GM19452 (cell line): ENCODE measurements at regions not wholly inside any gene's neighbourhood (a gene's known extent, or its start where the extent isn't known, plus 50 kb on each side); places are given as distances from the start of the nearest gene placed in this dataset.
A peak's percentile ranks its signal among the peaks of the same experiment; 100 is the strongest.

ENCODE experiments used
- ATAC-seq: cut with Tn5 transposase; IDR thresholded peaks from one replicate; pipeline ENCODE4 v1.9.1; 2021; ENCODE audit not compliant: unreplicated experiment

DNA sequence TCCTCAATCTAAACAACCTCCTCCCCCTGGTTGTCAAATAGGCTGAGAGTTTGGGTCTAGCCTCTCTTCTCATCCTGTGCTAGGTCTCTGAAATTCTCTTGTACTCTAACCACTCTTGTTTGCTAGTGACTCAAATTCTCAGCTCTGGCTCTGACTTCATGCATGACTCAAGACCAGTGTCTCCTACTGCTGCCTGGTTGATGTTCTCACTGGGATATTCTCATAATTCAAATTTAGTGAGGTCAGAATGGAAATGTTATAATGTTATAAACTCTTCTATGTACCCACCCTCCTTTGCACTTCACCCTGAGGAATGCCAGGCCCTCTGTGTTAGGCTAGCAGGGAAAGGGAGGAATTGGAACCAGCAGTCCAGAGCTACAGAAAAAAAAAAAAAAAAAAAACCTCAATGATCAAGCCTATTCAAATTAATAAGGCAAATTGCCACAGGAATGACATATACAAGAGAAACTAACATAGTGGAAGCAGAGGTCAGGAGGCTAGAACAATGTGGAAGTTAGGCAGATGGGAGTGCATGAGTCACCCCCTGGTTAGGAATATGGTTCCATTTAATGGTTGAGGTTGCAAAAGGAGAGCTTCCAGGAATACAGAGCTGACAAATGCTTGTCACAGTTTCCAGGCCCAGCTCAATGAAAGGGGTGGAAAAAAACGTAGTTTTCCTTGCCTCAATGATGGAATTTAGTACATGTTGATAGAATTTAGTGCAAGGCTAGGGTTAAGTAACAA lies 459.5 kb downstream of the RMST start:
- no peak for ATAC-seq

DNA sequence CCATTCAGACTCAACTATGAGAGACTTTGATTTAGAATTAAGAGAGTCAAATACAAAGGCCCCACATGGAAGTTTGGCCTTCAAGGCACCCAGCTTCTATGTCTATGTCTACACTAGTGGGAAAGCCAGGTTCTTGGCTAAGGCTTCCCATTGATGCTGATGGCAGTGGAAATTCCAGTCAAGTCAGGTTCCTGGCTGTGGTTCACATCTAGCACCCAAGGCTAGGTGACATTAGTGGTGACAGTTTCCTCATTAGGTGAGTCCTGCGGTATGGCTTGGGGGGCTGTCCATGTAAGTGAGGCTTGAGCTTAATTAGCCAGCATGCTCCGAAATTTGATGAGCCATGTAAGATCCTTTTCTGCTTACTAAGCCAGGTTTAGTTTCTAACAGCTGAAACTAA lies 460.9 kb downstream of the RMST start:
- no peak for ATAC-seq

DNA sequence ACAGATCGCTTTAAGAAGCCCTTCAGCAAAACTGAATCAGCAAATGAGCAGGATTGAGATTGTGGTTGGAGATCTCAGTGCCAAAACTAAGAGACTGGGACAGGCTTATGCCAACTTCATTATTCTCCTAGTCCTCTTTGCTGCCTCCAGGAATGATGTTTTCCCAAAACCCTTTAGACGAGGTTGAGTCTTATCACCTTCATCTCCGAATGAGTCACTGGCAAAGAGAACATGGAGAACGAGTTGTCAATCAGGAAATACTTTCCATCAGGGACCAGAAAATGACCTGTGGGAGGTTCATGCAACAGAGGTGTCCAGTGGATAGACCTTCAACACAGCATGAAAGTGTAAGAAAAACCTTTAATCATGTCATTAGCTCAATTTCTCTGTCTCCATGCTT lies 461.5 kb downstream of the RMST start:
- ATAC-seq, result no peak

DNA sequence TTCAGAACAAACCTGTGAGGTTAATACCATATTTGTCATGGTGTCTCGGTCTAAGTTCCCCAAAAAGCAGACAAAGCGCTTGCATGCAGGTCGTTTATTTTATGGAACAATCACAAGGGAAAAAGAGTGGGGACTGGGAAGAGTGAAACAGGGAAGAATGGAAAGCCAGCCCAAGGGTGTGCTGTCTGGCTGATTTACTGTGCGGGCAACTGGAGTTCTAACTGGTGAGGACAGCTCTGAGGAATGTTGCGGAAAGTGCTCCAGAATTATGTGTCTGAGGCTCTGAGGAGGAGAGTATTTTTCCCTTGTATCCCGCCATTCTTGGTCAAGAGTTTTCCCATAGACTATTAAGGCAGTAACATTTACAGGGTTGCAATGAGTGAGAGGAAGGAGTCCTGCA lies 465.4 kb downstream of the RMST start:
- no peak for ATAC-seq

DNA sequence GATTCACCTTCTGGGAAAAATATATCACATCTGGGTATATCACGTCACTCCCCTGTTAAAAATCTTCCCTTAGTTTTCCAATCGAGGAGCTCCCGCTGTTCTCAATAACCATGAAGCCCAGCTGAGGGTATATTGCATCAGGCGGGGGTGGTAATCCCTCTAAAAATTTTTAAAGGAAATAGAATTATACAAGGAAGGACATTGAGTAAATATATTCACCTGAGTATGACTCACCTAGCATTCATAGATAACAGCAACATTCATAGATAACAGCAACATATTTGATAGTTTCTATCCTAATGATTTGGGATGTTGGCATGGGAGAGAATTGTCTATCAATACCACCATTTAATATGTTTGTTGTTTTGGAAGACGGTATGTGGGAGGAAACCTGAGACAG lies 473.6 kb downstream of the RMST start:
- ATAC-seq, result no peak

DNA sequence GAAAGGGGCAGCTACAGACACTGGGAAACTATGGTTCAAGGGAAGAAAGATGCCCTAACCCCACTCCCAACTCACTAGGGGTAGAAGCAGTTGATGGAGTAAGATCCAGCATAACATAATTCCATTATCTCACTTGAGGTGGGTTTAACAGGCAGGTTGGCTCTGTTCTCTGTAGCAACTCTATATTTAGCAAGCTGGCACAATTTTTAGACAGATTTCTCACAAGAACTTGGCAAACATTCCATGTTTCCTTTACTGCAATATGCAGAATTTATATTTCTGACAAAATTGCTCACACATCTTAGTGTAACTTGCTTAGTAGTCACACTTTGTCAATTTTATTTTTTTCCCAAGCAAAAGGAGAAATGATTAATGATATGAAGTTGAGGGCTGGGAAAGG lies 475.4 kb downstream of the RMST start:
- ATAC-seq, result no peak

DNA sequence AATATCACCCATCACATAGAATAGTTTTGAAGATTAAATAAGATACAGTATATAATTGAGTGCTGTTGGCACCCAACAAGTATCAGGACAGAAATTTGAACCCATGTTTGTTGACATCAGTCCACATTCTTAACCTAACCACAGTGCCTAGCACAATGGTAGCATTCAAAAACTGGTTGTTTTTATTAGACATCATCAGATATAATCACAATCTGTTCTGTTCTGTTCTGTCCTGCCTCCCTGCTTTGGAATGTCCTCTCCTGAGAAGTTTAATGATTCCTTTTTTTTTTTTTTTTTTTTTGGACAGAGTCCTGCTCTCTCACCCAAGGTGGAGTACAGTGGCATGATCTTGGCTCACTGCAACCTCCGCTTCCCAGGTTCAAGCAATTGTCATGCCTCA lies 476.6 kb downstream of the RMST start:
- ATAC-seq, result no peak

DNA sequence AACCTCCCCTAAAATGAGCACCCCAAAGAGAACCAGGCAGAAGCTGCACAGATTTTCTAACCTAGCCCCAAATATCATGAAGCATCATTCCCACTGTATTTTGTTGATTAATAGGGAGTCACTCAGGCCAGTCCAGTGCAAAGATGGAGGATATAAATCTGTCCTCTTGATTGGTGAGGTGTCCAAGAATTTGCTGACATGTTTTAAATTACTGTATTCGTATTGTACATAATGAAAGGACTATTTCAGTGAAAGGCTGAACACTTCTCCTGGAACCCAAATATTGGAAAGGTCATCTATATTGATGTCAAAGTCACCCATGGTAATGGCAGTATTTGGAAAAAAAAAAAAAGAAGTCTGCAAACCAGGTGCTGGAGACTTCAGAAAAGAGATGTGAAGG lies 477.5 kb downstream of the RMST start:
- no peak for ATAC-seq

DNA sequence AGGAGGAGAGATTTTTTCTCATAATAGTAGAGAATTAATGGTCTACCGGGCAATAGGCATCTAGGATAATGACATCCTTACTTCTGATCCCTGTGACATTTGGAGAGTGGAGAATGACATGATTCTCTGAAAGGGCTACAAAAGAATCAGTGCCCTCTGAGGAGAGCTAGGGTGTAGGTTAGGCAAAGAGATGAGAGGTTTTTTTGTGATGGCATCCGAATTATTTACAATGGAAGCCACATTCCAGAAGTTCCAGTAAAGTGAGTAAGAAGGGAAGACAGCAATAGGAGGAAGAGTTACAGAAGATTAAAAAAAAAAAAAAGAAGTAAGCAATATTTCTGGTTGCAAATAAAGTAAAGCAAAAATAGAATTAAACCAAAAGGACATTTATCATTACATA lies 478.0 kb downstream of the RMST start:
- no peak for ATAC-seq

DNA sequence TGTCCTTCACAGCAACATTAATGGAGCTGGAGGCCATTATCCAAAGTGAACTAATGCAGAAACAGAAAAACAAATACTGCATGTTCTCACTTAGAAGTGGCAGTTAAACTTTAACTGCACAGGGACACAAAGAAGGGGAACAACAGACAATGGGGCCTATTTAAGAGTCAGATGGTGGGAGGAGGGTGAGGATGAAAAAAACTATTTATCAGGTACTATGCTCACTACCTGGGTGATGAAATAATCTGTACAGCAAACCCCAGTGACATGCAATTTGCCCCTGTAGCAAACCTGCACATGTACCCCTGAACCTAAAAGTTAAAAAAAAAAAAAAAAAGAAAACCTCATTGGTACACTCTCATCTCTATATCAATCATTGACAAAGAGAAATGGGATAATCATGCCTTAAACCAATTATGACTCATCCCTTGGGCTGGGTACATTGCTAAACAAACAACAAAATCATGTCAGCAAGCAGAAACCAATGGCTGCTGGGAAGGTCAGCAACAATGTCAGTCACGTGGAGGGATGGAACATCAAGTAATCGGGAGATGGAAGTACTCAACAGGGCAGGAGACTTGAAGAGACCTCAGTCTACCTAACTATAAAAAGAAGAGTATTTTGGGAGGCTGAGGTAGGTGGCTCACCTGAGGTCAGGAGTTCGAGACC lies 479.2 kb downstream of the RMST start:
- no peak for ATAC-seq

DNA sequence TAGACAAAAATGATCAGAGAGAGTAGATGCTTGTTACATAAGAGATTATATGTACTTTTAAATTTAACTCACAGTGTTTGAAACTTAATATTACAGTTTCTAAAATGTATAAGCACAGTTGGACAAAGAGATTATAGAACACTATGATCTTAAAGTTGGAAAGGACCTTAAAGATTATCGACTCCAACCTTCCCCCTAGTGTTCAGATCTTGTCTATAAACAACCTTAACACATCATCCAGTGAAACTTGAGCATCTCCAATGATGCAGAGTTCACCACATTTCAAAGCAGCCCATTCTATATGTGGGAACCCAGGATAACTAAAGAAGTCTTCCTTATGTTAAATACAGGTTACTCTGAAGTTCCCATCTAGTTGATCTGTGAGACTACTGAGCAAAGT lies 480.8 kb downstream of the RMST start:
- no peak for ATAC-seq

DNA sequence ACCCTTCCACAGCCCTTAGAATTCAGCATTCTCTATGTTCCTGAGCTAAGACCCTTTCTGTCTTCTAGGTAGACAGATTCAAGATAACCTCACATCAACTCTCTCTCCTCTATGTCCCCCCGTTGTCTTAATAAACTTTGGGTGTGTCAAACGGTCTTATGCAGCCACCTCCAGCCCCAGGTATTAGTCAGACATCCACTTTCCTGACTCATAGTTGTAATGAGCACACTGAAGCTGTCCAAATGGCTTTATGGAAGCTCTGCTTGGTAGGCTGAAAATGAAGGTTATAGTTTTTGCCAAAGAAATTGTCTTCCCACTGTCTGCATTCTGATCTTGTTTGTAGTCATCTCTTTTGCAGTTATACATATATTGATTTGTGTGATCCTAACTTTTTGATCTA lies 482.0 kb downstream of the RMST start:
- no peak for ATAC-seq

DNA sequence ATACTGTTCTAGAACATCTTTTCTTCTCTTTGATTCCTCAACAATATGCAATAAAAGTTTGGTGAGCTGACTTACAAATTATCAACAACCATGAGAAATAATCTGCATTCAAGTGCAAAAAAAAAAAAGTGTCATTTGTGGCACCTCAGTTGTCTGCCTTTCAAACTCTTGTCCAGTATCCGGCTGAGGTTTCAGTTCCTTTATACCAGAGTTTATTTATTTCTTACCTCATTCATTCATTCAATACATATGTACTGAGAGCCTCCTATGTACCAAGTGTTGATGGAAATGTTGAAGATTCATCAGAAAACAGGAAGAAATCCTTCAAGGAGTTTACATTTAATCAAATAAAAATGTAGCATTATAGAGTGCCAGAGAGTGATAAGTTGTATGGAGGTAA lies 484.1 kb downstream of the RMST start:
- ATAC-seq, result no peak

DNA sequence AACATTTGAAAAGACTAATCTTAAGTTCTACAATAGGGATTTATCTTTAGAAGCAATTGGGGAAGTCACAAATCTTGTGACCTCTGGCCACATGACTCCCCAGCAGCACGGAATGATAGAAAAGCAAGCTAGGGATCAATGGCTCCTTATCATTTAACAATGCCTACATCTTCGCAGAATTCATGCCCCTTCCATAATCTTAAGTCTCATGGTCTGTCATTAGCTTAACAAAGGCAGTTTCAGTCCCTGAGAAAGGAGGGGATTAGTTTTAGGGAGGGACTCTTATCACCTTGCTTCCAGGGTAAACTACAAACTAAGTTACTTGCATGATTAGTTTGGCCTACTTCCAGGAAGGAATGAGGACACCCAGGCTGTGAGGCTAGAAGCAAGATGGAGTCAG lies 486.0 kb downstream of the RMST start:
- no peak for ATAC-seq

DNA sequence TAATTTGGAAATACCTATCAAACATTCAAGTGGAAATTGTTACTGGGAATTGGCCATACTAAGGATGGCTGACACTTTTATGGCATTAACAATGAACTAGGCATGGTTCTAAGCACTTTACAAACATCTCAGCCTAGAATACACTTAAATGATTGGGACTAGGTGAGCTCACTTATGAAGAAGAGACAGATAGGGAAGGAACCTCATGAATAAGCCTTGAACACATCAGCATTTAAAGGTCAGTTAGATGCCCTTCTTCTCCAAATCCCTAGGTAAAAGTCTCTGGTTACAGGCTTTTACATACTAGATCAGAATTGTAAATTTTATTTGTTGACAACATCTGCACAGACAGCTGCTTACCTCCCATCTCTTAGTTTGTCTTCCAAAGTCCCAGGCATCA lies 488.6 kb downstream of the RMST start:
- no peak for ATAC-seq

DNA sequence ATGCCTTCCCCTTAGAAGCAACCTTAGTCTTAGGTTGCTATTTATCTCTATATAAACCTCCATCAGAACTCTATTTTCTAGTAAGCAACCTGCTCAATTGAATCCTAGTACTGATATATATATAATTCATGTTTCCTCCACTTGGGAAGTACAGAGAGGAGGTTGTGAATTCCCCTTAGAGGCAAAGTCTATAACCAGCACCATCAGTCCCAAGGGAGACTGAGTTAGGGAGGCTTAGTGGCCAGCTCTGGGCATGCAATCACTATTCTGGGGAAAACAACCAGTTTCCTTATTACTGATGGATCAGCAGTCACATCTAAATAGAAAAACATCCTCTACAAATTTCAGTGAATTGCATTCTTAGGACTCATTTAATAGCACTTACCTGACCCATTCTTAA lies 489.1 kb downstream of the RMST start:
- no peak for ATAC-seq

DNA sequence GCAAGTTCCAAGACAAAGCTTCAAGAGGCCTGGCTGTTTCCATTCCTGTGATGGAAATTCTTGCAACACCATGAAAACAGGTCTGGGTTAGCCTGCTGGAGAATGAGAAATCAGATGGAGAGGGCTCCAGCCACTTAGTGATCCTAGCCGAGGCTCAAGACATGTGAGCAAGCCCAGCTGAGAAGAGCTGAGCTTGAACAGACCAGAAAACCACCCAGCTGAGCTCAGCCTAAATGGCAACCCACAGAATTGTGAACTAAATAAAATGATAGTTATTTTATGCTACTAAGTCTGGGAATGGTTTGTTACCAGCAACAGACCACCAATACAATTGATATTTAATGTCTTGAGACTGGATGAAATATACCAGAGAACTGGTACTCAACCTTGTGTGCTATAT lies 494.5 kb downstream of the RMST start:
- ATAC-seq, result no peak

DNA sequence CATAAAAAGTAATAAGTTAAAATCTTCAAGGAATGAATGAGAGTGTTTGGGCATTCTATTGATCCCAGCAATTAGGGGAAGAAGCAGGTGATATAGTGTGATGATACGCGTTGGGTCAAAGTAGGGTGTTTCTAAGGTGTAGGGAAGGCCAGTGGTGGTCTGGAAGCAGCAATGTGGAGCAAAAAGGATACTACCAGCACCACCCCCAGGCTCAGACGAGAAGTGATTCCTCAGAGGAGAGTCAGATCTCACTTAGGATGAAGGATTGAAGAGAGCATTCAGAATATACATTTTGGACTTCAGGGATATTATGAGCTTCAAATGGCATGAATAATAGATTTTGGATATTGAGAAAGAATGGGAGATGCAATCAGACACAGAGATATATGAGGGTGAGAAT lies 497.6 kb downstream of the RMST start:
- no peak for ATAC-seq

DNA sequence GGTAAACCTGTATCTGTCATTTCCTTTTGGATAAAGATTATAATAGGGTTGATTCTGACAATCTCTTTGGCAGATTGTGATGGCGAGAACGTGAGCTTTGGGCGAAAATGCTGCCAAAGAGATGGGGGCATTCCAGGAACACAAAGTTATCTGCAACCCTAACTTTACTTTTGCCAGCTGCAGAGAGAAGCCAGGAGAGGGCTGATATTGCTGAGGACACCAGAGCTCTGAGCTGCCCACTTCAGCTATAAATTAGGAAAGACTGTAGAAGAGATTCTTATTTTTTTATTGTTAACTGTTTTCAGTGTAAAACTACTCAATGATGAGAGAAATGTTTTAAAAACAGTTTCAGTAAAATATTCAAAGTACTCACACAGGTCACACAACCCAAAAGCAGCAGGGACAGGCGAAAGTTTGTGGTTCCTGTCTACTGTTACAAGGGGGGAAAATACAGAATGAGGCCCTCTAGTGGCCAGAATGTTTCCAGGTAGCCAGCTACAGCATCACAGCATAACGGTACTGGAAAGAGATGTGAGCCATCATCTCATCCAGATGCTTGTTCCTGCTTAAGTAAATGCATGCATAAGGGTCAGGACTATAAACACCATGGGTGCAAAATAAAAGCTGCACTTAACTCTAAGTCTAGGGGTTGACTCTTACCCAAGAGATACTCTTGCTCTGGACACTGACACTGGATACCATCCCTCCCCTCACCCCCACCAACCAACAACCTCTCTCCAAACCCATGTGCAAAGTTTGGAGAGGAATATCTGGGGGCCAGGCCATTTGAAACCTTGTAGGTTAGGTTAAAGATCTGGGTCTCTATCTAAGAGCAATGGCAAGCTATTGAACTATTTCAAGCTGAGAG lies 498.4 kb downstream of the RMST start:
- peak; percentile 92 for ATAC-seq

DNA sequence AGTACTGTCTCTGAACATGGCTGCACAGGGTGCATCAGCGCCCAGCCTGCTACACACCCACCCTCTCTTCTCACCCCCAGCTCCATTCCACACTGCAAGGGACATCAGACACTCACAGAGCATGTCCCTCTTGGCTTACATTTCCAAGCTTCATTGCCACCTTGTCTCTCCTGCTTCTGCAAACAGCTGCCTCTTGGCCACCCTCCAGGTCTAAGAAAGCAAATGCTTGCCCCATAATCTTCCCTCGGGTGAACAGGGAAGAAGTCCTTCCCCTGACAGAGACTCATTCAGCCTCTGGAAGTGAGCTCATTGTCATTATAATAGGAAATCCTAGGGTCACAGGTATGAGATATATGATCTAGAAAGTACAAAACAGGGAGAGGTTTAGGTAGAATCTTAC lies 505.2 kb downstream of the RMST start:
- ATAC-seq, result no peak

DNA sequence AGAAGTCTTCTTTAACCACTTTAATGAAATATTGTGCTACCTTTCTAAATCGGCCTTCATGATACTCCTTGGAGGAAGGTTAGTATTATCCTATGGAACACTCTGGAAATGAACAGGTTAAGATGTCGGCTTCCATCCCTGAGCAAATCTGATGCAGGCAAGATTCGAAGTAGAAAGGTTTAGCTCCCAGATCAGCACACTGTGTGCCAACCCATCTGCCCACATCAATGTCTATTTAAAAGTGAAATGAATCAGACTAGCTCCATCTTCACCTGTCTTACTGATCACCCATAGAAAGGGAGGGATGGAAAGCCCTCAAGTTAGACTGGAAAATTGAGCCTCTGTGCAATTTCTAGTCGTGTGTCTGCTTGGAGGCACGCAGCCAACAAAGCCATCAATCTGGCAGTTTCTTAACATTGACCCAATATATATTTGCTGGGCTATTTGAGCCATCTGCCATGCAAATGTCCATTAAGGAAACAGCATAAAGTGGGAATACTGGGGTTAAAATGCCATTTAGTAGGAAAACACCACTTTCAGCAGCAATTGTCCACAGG lies 506.1 kb downstream of the RMST start:
- ATAC-seq, result no peak
